ENCODE measurements at regions not wholly inside any gene's neighbourhood (a gene's known extent, or its start where the extent isn't known, plus 50 kb on each side); places are given as distances from the start of the nearest gene placed in this dataset.

DNA sequence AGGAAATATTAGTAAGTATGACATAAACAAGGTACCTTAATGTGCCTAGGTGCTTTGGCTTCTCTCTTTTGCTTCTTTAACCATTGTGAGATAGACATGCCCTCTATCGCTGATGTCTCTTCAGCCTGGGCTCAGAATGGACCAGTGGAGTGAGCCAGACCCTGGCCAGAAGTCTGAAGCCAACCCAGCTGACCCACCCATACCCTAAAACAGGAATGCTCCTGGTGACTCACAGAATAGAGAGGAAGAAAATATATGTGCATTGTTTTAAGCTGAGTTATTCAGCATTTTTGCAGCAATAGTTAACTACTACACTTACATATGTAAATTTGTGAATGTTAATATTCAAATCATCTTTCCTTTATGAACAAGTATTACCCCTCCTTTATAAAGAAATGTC is 167.5 kb upstream of the PCDH10 start:
- Histone ChIP-seq H3K79me2 (ENCODE audit: insufficient read depth, low read length) (no peaks in the 10 kb centered on the region), H3K9me3 (ENCODE audit: control insufficient read depth in 1 of 2, insufficient read depth in 1 of 2, low read depth in 1 of 2, low read length in 2 of 2) (no peaks in the 10 kb centered on the region), H3K4me1 (ENCODE audit: control insufficient read depth in 1 of 2, insufficient read depth in 2 of 2, low read length in 2 of 2) (no peaks in the 10 kb centered on the region), H3K36me3 (ENCODE audit: control insufficient read depth in 1 of 2, insufficient read depth in 2 of 2, low read length in 2 of 2) (no peaks in the 10 kb centered on the region), H3K4me2 (ENCODE audit: low read length) (no peak overlapping the region), H3K4me3 (replicated peaks in 1 of 2; ENCODE audit: low read depth in 1 of 2, low read length in 2 of 2) (no peak overlapping the region), H3K9me2 (ENCODE audit: insufficient read depth) (0 out of 2 replicates have a peak, but pooled peaks cover 4% of the 10 kb centered on the region), H3K27me3 (ENCODE audit: insufficient read depth, low read length) (no peaks in the 10 kb centered on the region), H4K20me1 (ENCODE audit: insufficient read depth) (no peaks in the 10 kb centered on the region), H3K9ac (ENCODE audit: low read length) (no peak overlapping the region), H2AFZ (ENCODE audit: low read depth, low read length, poor library complexity, severe bottlenecking) (no peak overlapping the region), H3K27ac (ENCODE audit: low read depth, low read length) (no peak overlapping the region)
- intact Hi-C loops (cut with micrococcal nuclease), result no loop called here
- BruUV-seq (replicated peaks), result no TSS peak
- POLR2A ChIA-PET, result no interaction called here
- TF ChIP-seq RAD21 (IDR thresholded peaks at IDR 0.05; ENCODE audit: low read depth), result no peak
- TF ChIP-seq JUND (IDR thresholded peaks at IDR 0.05), result no peak
- no peak for TF ChIP-seq POLR2A (IDR thresholded peaks at IDR 0.05; ENCODE audit: borderline replicate concordance, extremely low read depth, insufficient read depth, insufficient read length)
- TF ChIP-seq EZH2phosphoT487 (IDR thresholded peaks at IDR 0.05; ENCODE audit: borderline replicate concordance), result no peak
- TF ChIP-seq, protein P1, sequence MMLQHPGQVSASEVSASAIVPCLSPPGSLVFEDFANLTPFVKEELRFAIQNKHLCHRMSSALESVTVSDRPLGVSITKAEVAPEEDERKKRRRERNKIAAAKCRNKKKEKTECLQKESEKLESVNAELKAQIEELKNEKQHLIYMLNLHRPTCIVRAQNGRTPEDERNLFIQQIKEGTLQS (IDR thresholded peaks at IDR 0.05), result no peak
- TF ChIP-seq SRF (IDR thresholded peaks at IDR 0.05; ENCODE audit: low read depth), result no peak
- no peak for TF ChIP-seq CBX3 (IDR thresholded peaks at IDR 0.05; ENCODE audit: low read depth)
- TF ChIP-seq ELF1 (IDR thresholded peaks at IDR 0.05; ENCODE audit: borderline replicate concordance, low read depth), result no peak
- no peak for TF ChIP-seq YY1 (IDR thresholded peaks at IDR 0.05; ENCODE audit: extremely low read depth, insufficient replicate concordance, low read depth, low read length)
- no peak for TF ChIP-seq REST (IDR thresholded peaks at IDR 0.05; ENCODE audit: low read depth)
- no peak for TF ChIP-seq ZFX (IDR thresholded peaks at IDR 0.05)
- TF ChIP-seq FOSL1 (IDR thresholded peaks at IDR 0.05; ENCODE audit: low read depth), result no peak
- no peak for TF ChIP-seq EGR1 (IDR thresholded peaks at IDR 0.05; ENCODE audit: low read depth)
- CTCF ChIA-PET, result no interaction called here
- no peak for ATAC-seq
- DNase-seq (ENCODE audit: low read depth, low spot score), result no peak
- RAD21 ChIA-PET (ENCODE audit: low non-redundant PET in 1 of 2, low total read pairs in 2 of 2, uncharacterized antibody in 2 of 2, unreplicated experiment in 2 of 2), result no interaction called here
